ENCODE measurements at regions not wholly inside any gene's neighbourhood (a gene's known extent, or its start where the extent isn't known, plus 50 kb on each side); places are given as distances from the start of the nearest gene placed in this dataset.

GRCh38 chr6:163984124-163984936 is 569.8 kb downstream of the QKI start:
- Mint-ChIP-seq H3K9me3 (peaks cover 0 to 4% of the 10 kb centered on the region in 2 experiments; a peak in 1 of 5 replicates), H3K4me3 (no peak overlapping the region), H3K27me3 (ENCODE audit: low read depth) (no peaks in the 10 kb centered on the region; the same call in 1 of the 2 replicates), H3K4me1 (peaks cover 4% of the 10 kb centered on the region in 2 experiments; a peak in 1 of 4 replicates), H3K36me3 (ENCODE audit: insufficient read depth in 1 of 3, low read depth in 3 of 3) (no peaks in the 10 kb centered on the region), H3K27ac (no peak overlapping the region; a peak in 1 of 7 replicates)
- Histone ChIP-seq H3K4me2 (ENCODE audit: insufficient read depth, insufficient read length, low read length) (no peak overlapping the region), H2BK12ac (ENCODE audit: insufficient read length, low read depth, low read length) (no peak overlapping the region), H2BK120ac (ENCODE audit: low read depth, low read length, poor library complexity, severe bottlenecking) (no peak overlapping the region), H3K23ac (ENCODE audit: insufficient read length, low read depth, low read length) (no peak overlapping the region), H2BK20ac (ENCODE audit: low read depth, low read length, poor library complexity, severe bottlenecking) (no peak overlapping the region), H2BK15ac (ENCODE audit: low read depth, low read length) (no peak overlapping the region), H4K20me1 (ENCODE audit: control insufficient read depth, insufficient read depth, insufficient read length) (no peaks in the 10 kb centered on the region), H4K91ac (ENCODE audit: insufficient read length, low read depth, low read length) (no peak overlapping the region), H3K23me2 (ENCODE audit: insufficient read length, low read depth, low read length, poor library complexity, severe bottlenecking) (no peaks in the 10 kb centered on the region), H2AFZ (ENCODE audit: low read length) (no peak overlapping the region), H3K79me1 (ENCODE audit: insufficient read depth, low read depth, low read length, poor library complexity, severe bottlenecking) (no peaks in the 10 kb centered on the region), H3K18ac (ENCODE audit: insufficient read length, low read depth, low read length) (no peak overlapping the region), H4K8ac (replicated peaks; ENCODE audit: insufficient read length, low read depth, low read length) (no peak overlapping the region), H2AK5ac (ENCODE audit: insufficient read length, low read length) (no peak overlapping the region), H3K27ac (ENCODE audit: insufficient read length, low read depth, low read length) (no peak overlapping the region), H3K4me1 (ENCODE audit: insufficient read depth, low read length) (no peaks in the 10 kb centered on the region), H3K56ac (ENCODE audit: insufficient read length, low read depth, low read length) (no peak overlapping the region), H4K5ac (ENCODE audit: insufficient read length, low read depth, low read length) (no peak overlapping the region), H2BK5ac (ENCODE audit: insufficient read length, low read length) (no peak overlapping the region), H3K14ac (ENCODE audit: insufficient read depth, low read length) (no peak overlapping the region), H3K4ac (ENCODE audit: low read depth, low read length) (no peak overlapping the region), H3T11ph (ENCODE audit: low read length) (no peak overlapping the region), H3K27me3 (ENCODE audit: insufficient read depth, low read length) (no peaks in the 10 kb centered on the region), H3K79me2 (ENCODE audit: insufficient read depth, low read length) (no peaks in the 10 kb centered on the region), H3K9ac (ENCODE audit: extremely low read depth, insufficient read length, low read length) (no peak overlapping the region), H3K9me3 (ENCODE audit: control insufficient read depth, low read depth, low read length) (no peaks in the 10 kb centered on the region)
- DNase-seq = no peak
- TF ChIP-seq, protein P1, sequence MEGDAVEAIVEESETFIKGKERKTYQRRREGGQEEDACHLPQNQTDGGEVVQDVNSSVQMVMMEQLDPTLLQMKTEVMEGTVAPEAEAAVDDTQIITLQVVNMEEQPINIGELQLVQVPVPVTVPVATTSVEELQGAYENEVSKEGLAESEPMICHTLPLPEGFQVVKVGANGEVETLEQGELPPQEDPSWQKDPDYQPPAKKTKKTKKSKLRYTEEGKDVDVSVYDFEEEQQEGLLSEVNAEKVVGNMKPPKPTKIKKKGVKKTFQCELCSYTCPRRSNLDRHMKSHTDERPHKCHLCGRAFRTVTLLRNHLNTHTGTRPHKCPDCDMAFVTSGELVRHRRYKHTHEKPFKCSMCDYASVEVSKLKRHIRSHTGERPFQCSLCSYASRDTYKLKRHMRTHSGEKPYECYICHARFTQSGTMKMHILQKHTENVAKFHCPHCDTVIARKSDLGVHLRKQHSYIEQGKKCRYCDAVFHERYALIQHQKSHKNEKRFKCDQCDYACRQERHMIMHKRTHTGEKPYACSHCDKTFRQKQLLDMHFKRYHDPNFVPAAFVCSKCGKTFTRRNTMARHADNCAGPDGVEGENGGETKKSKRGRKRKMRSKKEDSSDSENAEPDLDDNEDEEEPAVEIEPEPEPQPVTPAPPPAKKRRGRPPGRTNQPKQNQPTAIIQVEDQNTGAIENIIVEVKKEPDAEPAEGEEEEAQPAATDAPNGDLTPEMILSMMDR (conservative IDR thresholded peaks at IDR 0.05) = no peak
- WGBS (ENCODE audit: extremely low coverage, insufficient read length, low lambda C conversion rate) = no CpG with 5 or more reads among the region's 9 CpGs

Data from H9 (cell line).